Left renal cortex interstitium (tissue), 4 donors: ENCODE measurements at regions not wholly inside any gene's neighbourhood (a gene's known extent, or its start where the extent isn't known, plus 50 kb on each side); places are given as distances from the start of the nearest gene placed in this dataset.

Source experiments
- DNase-seq, 4 donors: peaks; one replicate each; pipeline ENCODE4 v3.0.0-alpha.2; 2013; ENCODE audit warnings: low read depth in 4 of 4, low spot score in 2 of 4, missing footprints in 1 of 4

DNA sequence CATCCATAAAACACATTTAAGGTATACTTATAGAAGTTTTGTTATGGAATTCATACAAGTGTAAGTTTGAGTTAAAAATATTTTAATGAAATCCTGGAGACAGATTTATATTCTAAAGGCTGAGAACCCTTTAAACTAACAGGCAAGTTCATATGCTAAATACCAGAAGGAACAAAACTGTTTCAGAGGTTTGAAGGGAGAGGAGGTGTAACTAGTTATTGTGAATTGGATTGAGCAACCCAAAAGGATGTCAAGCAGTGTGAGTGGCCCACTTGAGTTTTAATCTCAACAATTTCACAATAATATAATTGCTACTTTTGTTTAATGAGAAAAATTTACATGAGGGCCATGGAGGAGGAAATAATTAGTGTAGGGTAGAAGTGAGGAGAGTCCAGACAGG, 348.5 kb upstream of the ACTBL2 start:
- no peak for DNase-seq

GRCh38 chr5:57828221-57828620, 345.6 kb upstream of the ACTBL2 start:
- DNase-seq: no peak

DNA sequence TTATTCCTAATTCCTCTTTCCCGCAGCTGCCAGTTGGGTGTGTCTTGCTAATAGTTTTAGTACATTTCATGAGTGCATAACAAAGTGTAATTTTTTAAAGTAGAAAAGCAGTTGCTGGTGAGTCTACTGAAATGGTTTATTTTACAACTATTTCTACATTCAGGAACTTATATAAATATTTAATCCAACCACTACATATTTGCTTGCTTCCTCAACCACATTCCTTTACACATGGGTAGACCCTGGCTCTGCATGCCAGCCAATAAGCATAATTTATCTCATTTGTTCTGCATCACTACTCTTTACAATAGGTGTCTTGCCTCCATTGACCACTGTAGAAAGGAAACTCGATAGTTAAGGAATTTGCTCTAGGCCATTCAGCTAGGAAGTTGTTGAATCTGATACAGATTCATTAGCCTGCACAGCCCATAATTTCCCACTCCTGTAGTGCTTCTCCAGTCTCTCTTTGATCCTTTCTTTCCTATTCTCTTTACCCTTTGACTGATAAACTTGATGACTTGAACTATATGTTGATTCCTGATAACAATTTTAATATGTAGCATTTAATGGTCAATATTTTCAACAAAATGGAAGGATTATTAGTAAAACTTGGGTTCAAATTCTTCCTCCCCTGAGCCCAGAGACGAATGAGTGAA, 342.5 kb upstream of the ACTBL2 start:
- DNase-seq: peak; percentile 34 to 68 (median 62)

DNA sequence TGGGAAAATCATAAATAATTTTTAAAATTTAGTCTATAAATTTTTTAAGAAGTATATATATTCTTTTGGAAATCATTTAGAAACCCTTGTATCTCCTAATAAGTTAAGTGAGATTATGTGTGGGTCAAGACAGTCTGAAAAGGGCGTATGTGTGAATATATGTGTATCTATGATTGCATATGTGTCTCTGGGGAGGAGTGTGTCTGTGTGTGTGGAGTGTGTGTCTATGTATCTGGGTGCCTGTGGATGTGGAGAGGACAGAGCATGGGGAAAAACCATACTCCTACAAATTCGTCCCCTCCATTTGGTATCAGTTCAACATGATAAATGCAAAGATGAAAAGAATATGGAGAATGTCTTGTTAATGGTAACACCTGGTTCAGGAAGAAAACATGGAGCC, 342.0 kb upstream of the ACTBL2 start:
- DNase-seq: no peak

GRCh38 chr5:57824047-57824446, 341.4 kb upstream of the ACTBL2 start:
- DNase-seq: no peak

DNA sequence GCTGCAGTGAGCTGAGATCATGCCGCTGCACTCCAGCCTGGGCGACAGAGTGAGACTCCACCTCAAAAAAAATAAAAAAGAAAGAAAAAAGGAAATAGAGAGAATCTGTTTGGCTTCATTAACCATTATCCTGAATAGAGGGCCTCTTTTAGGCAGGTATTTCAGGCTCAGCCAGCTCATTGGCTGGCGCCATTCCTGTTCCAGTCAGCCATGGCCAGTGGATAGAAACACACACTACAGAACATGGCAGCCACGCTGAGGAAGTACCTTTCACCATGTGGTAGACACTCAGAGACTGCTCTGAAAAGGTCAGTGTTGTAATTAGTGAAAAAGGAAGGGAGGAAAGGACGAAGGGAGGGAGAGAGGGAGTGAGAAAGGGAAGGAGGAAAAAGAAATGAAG, 340.0 kb upstream of the ACTBL2 start:
- DNase-seq: no peak

GRCh38 chr5:57818397-57818796, 335.8 kb upstream of the ACTBL2 start:
- DNase-seq: no peak

DNA sequence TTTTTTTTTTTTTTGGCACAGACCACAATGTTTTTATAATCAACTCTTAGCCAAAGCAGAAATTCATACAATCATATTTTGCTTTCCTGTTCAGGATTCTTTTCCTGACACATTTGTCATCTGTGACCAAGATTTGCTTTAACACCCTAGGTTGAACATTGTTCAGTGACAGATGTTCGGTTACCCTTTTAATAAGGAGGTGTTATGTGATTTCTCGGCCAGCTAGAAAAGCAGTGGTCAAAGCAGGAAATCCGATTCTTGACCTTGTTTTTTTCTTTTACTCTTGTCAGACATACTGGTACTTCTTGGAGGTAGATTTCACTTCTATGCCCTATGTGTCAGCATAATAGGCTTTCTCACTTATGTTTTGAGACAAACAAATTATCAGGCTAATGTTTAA, 335.3 kb upstream of the ACTBL2 start:
- no peak for DNase-seq

DNA sequence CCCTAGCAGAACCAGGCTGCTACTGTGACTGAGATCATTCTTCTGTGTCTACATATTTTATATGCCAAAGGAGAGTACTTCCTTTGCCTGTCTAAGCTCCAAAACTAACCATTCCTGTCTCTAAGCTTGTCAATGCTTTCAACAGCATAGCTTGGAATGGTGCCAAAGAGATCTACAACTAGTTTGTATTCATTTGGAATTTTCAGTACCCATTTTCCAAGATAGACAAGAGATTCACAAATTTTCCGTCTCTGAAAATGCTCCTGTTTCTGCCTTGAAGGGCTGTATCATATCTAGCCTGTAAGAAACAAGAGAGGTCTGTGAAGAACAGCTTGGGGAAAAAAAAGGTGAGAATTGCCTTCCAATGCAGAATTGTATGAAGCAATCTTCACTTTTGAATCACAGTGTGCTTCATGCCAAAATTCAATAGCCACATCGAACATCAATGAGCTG, 334.4 kb upstream of the ACTBL2 start:
- DNase-seq: no peak

GRCh38 chr5:57816108-57816507, 333.5 kb upstream of the ACTBL2 start:
- DNase-seq: no peak

- DNase-seq: no peak
Observed at GRCh38 chr5:57805732-57806131, 323.1 kb upstream of the ACTBL2 start.

- no peak for DNase-seq
Observed at GRCh38 chr5:57805170-57805569, 322.6 kb upstream of the ACTBL2 start.

- DNase-seq: no peak
Observed at GRCh38 chr5:57804505-57804904, 321.9 kb upstream of the ACTBL2 start.

GRCh38 chr5:57804007-57804444, 321.4 kb upstream of the ACTBL2 start:
- DNase-seq: no peak

GRCh38 chr5:57802131-57802530, 319.5 kb upstream of the ACTBL2 start:
- DNase-seq: no peak

DNA sequence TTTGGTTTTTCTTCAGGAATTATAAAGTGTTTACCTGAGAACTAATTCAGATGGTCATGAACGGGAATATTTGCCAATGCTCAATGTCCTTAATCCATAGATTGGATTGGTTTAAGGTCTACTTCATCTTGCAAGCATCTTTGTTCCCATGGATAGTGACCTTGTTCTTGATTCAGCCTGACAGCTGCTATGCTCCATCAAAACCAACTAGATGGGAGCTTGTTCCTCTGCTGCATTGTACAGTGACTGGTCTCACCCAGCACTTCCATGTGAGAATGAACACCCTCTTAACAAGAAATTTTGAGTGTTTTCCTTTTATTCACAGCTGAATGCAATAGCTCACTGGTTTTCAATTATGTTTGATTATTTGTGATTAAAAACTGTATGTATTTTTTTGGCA, 312.6 kb upstream of the ACTBL2 start:
- DNase-seq: no peak

DNA sequence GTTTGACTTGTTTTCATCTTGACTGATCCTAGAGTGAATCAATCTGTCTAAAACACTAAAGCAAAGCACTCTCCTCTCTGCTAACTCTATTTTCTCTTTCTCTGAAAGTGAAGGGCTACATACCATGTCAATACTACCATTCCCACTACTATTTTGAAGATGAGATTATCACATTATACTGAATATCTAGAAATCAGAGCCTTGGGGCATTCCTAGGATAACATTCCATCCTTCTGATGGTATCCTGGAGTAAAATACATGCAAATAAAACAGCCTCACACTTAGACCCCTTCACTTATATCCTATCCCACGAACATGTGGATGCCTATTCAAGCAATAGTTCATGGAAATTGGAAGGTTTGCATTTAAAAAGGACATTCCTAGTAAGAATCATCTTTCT, 309.3 kb upstream of the ACTBL2 start:
- no peak for DNase-seq

- DNase-seq: no peak
Observed at GRCh38 chr5:57785946-57786345, 303.3 kb upstream of the ACTBL2 start.

DNA sequence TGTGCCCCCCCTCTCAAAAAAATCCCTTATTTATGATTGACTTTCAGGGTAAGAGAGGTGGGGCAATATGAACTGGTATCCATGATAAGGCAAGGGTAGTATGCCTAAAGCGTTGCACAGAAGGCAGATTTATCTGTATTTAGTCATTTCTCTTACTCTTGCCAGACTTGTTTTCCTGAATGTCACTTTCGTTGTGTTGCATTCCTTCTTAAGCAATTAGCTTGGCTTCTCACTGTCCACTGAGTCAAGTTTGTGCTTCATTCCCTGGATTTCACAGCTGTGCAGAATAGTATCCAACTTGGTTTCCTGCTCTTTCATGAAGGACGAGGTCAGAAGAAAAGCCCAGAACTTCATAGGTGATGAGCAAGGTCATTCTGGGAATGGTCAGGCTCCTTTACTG, 301.5 kb upstream of the ACTBL2 start:
- DNase-seq: no peak

DNA sequence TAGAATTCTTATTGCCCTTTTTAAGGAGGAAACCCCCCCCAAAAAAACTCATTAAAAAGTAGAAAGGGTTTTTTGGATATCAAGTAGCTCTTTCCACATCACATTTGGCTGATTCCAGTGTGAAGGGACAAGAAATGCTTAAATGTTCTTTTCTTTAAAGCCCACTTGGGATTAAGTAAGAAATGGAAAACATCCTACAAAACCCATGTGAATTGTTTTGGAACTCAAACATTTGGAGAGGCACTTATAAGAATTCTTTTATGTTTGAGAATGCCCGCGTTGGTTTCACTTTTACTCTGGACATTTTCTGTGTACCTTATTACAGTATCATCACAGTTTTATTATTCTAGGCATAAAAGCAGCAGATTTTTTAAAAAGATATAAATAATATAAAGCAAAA, 301.1 kb upstream of the ACTBL2 start:
- no peak for DNase-seq

DNA sequence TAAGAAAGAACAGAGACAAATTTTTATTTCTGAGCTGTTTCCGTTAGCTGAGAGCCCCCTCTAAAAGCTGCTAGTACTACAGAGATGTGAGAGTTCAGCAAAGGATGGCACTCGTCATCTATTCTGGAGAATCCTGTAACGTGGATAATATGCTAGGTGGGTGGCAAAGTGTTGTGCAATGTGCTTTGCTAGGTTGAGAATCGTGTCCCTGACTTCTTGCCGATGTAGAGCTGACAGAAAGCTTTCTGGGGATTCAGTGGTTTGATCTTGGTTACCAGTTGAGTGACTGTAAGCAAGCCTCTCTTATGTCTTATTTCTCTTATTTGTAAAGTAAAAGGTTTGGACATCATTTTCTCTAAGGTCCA, 298.3 kb upstream of the ACTBL2 start:
- no peak for DNase-seq

GRCh38 chr5:57780306-57780960, 297.8 kb upstream of the ACTBL2 start:
- no peak for DNase-seq
